Superior temporal gyrus (tissue), 1 donor: ENCODE measurements at regions not wholly inside any gene's neighbourhood (a gene's known extent, or its start where the extent isn't known, plus 50 kb on each side); places are given as distances from the start of the nearest gene placed in this dataset.
"Not testable (repeated sequence)": the region's sequence is repeated elsewhere in the genome, so short reads cannot be mapped to it uniquely, and the experiment has no call there.

Experiments used
- DNase-seq: peaks from one replicate; pipeline ENCODE4 v3.0.0-alpha.2; 2016; ENCODE audit errors: extremely low spot score

GRCh38 chr4:189176002-189176401, 764.7 kb upstream of the FRG1 start:
- DNase-seq, result no peak

DNA sequence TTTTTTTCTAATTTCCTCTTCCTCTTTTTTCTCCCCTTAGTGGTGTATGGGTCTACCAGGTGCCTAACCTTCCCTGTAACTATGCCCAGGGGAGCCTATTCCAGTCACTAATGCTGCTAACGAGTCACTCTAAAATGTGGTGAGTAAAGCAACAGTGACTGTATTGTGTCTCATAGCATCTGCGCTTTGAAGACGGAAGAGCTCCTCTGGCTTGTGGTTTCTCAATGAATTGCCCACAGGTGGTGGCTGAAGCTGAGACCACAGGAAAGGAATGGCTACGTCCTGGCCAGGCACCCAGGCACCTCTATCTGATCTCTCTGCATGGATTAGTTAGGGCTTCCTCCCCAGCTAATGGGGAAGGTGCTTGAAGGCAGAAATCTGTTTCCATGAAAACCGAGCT, 763.5 kb upstream of the FRG1 start:
- no peak for DNase-seq

DNA sequence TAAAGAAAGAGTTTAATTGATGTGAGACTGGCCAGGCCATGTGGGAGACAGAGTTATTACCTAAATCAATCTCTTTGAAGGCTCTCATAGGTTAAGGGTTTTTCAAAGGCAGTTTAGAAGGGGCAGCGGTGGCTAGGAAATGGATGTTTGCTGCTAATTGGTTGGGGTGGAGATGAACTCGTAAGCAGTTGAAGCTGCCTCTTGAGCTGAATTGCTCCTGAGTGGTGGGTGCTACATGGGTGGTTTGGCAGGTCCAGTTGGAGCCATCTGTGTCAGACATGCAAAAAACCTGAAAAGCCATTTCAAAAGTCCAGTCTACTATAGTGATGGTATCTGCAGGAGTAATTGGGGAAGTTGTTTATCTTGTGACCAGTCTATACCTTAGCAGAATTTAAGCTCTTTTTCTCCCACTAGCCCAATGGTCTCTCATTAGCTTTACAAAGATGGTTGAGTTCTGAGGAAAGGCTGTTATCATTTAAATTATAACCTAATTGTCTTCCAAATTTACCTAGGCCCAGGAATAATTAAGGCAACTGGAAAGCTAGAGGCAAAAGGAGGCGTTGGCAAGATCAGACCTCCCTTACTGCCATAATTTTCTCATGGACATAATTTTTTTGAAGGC, 762.4 kb upstream of the FRG1 start:
- DNase-seq, result no peak

DNA sequence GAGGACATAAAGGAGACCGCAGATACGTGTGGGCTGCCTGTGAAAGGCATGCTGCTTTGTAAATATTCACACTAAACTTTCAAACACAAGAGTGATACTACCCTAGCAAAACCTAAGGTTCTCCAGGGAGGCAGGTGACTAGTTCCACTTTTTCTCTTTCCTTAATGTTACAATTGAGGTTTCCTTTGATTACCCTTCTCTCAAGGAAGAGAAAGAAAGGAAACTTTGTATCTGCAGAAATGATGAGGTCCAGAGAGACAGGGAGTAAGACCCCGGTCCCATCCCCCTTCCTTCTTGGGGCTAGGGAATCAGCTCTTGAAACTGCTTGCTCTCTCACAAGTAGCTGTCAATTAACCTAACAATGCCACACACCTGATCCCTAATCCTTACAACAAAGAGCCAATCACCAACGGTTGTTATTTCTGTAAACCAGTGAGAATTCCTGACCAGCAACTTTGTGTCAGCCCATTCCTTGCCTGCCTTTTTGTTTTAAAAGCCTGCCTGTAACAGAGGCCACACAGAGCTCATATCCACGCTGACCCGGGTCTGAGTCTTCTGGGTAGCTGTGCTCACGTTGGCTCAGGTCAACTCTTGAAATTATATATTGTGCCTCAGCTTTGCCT, 754.8 kb upstream of the FRG1 start:
- DNase-seq, result no peak

DNA sequence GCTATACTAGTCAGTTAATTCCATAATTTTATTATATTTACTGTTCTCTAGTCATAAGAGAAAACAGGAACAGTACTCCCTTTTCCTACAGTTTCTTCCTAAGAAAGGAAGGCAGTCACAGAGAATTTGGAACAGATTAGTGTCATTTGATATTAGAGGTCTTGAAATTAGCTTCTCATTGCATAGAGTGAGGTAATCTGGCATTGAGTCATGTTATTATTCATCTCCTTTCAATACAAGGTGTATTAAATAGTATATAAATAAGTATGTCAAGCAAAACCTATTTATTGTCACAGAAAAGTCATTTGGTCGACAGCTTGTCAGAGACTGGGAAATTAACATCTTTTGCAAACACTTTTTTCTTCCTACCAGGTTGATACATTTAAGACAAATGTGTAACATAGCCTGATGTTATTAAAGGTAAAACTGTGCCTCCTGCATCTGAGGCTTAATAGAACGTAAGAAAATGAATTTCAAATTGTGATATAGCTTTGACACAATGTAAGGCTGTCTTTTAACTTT, 753.1 kb upstream of the FRG1 start:
- no peak for DNase-seq

DNA sequence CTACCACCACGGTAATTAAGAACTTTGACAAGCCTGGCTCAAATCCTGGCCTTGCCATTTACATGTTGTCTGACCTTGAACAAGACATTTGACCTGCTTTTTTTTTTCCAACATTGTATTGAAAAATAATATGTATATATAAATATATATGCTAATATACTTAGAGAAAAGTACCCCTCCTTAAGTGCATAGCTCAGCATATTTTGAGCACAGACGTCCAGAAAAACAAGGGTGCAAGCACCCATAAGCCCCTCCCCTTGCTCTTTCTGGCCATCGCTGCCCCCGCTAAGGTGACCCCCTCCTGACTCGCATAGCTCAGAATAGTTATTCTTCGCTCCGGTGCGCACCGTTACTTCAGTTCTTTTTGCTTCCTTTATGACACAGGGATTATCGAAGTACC, 742.0 kb upstream of the FRG1 start:
- DNase-seq, result no peak

DNA sequence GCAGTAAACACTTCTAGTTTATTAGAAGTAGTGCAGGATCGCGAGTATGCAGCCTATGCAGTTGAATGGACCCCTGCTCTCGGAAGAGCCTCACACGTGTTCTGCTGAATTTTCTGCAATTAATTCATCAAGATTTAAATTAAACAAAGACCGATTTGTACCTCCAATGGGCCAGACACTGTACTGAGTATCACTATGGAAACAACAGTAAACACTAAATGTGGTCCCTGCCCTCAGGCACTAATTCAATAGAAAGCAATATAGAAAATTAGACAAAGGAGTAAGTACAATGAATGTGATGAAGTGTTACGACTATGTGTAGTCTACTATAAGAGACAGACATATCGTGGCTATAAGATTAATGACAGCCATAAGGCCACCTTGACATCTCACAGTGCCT, 740.3 kb upstream of the FRG1 start:
- no peak for DNase-seq

DNA sequence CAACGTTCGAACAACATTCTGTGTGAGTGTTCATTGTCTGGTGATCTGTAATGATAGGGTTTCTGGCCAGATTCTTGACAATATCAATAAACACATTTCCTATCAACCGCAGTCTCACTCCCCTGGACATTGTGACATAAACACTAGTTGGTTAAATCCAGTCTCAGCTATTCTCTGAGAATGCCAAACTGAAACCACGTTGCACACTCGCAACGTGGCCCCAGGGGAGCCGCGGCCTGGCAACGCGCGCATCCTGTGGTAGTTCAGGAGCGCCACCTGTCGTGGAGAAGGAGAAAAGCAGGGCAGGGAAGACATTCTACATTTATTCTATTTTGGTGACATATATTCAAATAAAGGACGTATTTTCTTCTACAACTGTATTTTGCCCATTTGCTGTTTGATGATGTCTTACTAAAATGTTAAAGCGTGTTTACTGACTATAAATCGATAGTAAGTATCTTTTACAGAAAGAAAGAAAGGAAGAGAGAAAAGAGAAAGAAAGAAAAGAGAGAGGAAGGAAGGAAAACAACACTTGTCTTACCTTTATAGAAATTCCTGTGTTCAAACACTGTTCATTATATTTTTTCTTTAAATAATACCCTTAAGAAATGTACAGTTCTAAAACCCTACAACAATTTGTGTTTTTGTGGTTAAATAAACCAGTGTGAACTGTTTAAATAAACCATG, 738.3 kb upstream of the FRG1 start:
- peak; percentile 51 for DNase-seq

- DNase-seq, result no peak
Measured at GRCh38 chr4:189202869-189203271, 737.8 kb upstream of the FRG1 start.

DNA sequence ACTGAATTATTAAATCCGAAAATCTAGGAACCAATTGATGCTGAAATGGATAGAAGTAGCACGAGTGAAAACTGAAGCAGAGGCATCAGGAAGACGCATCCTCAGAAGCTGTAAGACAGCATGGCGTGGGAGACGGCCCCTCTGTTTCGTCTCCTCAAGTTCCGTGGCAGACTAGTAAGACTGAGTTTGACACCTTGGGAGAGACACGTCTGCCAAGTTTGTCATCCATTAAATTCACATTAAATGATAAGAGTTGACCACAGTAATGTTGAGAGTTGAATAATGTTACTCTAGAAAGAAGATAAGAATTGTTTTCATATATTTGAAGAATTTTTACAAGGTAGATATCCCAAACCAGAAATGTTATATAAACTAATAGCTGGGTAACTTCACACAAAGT, 736.1 kb upstream of the FRG1 start:
- DNase-seq, result no peak

DNA sequence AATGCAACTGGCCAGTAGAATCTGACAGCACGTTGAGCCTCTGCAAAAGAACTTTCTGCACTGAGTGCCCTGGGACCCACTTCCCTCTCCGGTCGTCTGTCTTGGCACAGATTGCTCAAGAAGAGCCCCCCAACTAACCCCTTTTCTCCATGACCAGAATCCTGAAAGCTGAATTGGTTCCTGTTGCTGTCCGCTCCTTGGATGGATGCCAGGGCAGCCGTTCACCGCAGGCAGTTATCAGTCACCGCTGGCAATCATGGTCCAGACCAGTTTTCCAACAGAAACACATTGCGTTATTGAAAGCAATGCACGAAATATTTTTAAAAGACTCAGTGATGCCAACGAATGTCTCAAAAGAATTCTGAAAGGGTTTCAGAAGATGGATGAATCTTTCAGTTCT, 733.7 kb upstream of the FRG1 start:
- DNase-seq, result no peak

DNA sequence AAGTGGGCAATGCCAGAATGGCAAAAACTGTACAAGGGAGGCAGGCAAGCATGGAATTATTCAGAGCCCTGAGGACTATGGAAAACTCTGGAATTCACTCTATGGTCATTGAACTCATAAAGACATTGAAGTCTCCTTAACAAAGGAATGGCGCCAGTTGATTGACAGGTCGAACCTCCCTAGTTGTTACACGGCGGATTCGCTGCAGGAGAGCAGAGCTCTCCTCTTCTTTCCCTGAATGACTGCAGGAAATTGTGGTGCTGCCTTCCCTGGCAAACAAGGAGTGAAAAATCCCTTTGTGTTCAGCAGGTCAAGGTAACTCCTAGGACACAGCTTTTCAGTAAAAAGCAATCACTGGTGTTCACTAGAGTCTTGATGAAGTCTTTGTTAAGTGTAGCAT, 732.8 kb upstream of the FRG1 start:
- no peak for DNase-seq

DNA sequence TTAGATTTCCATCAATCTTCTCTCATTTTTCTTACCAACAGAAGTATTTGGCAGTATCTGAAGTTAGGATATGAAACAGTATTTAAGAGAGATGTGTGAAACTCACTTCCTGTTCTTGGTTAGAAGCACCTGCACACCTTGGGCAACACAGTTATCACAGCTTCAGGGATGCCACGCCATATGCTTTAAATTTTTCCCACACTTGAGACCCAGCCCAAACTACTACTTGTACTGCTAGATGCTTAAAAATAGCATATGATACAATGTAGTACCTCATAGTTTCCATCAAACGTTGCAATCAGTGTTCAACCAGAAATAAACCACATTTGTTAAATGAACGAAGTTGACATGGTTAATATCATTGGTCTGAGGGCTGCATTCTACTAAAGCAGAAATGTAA, 725.1 kb upstream of the FRG1 start:
- no peak for DNase-seq

GRCh38 chr4:189221691-189222090, 719.0 kb upstream of the FRG1 start:
- no peak for DNase-seq

DNA sequence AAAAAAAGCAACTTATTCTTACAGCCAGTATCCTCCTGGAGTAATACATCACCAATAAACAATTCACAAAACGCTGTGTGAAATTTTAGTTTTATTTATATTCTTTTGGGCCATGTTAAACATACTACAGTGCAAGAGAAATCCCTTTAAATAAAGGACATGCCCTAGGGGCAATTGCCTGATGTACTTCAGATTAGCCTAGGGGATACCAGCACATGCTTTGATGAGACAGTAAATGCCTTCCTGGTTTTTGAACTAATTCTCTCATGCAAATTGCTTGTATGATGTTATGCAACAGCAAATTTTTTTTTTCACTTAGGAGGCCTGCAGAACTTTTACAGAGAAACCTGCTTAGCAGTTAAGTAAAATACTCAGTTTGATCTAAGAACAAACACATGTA, 711.9 kb upstream of the FRG1 start:
- DNase-seq, result no peak

- DNase-seq, result no peak
Measured at GRCh38 chr4:189232274-189232673, 708.4 kb upstream of the FRG1 start.

GRCh38 chr4:189233754-189234153, 706.9 kb upstream of the FRG1 start:
- DNase-seq, result not testable (repeated sequence)

DNA sequence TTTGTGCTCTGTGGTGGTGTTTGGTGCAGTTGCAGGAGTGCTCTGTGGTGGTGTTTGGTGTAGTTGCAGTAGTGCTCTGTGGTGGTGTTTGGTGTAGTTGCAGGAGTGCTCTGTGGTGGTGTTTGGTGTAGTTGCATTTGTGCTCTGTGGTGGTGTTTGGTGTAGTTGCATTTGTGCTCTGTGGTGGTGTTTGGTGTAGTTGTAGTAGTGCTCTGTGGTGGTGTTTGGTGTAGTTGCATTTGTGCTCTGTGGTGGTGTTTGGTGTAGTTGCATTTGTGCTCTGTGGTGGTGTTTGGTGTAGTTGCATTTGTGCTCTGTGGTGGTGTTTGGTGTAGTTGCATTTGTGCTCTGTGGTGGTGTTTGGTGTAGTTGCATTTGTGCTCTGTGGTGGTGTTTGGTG, 705.7 kb upstream of the FRG1 start:
- not testable (repeated sequence) for DNase-seq

DNA sequence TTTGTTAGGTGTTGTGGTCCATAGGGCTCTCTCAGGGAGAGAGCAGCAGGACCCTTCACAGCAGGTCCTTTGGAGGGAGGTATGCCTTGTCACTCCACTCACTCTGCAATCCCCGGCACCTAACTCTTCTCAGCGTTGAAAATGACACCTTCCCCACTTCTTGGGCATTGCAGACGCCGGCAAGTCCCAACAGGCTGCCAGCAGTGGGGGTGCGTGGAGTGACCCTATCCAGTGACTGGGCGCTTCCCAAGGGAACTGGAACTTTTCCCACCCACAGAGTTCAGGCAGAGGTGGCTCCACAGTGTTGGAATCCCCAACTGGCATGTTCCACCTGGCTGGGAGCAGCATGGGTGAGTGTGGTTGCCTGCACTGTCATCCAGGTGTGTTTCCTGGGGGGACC, 705.1 kb upstream of the FRG1 start:
- DNase-seq, result no peak

- DNase-seq, result not testable (repeated sequence)
Measured at GRCh38 chr4:189236321-189236720, 704.4 kb upstream of the FRG1 start.

DNA sequence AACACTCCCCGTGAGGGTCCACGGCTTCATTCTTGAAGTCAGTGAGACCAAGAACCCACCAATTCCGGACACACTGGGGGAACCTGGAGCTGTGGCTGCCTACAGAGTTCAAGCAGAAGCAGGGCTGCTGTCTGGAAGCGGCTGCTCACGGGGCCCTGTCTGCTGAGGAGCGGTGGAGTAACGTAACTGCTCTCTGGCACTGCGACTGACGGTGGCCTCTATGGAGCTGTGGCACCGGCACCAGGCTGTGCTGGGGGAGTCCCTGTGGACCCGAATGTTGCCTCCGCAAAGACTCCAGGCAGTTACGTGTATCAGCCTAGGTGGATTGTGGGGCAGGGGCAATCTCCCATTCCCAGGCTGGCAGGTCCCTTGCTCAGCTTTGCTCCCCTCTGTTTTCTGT, 703.3 kb upstream of the FRG1 start:
- DNase-seq, result no peak

DNA sequence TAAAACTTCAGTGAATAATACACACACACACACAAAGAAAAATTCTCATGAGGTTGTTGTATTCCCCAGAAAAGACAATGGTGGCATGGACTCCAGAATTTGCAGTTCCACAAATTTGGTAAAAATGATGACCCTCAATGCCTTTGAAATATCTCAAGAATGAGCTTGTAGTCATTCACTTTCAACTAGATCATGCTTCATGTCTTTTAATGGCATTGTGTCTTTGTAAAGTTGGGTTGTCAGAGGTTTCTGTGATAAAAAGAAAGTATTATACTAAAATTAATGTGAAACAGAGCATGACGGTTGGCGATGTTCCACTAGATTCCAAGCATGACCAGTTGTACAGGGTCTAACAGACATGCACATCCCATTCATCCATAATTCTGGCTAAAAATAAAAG, 685.0 kb upstream of the FRG1 start:
- DNase-seq, result no peak

GRCh38 chr4:189261475-189261874, 679.2 kb upstream of the FRG1 start:
- DNase-seq, result no peak
